BLaER1 (cell line): ENCODE measurements at regions not wholly inside any gene's neighbourhood (a gene's known extent, or its start where the extent isn't known, plus 50 kb on each side); places are given as distances from the start of the nearest gene placed in this dataset.

Experiments
- H3K27ac ChIP-seq: shearing (Covaris generic); formaldehyde crosslinking; 2 replicates; pipeline ENCODE4 v1.8.1; 2022
- H3K27me3 ChIP-seq: shearing (Covaris generic); formaldehyde crosslinking; 2 replicates; pipeline ENCODE4 v1.8.1; 2022
- H3K36me3 ChIP-seq: shearing (Covaris generic); formaldehyde crosslinking; 2 replicates; pipeline ENCODE4 v1.8.1; 2022
- H3K4me1 ChIP-seq: shearing (Covaris generic); formaldehyde crosslinking; 2 replicates; pipeline ENCODE4 v1.8.1; 2022
- H3K4me2 ChIP-seq: shearing (Covaris generic); formaldehyde crosslinking; 2 replicates; pipeline ENCODE4 v1.8.1; 2022
- H3K4me3 ChIP-seq: shearing (Covaris generic); formaldehyde crosslinking; 2 replicates; pipeline ENCODE4 v1.8.1; 2022
- H3K9ac ChIP-seq: shearing (Covaris generic); formaldehyde crosslinking; 2 replicates; pipeline ENCODE4 v1.8.1; 2022
- H3K9me3 ChIP-seq: shearing (Covaris generic); formaldehyde crosslinking; 2 replicates; pipeline ENCODE4 v1.8.1; 2022
- H4K20me1 ChIP-seq: shearing (Covaris generic); formaldehyde crosslinking; 2 replicates; pipeline ENCODE4 v1.8.1; 2022
- Cebpa-rat ChIP-seq: shearing (Covaris generic); IDR thresholded peaks from 2 replicates; pipeline ENCODE4 v1.8.1; 2022

GRCh38 chr17:63189082-63189481 is 223.0 kb downstream of the TANC2 start:
- H3K4me3 ChIP-seq: no peak overlapping the region
- H3K27me3 ChIP-seq: no peaks in the 10 kb centered on the region
- H3K9ac ChIP-seq: no peak overlapping the region
- H3K4me2 ChIP-seq: no peak overlapping the region
- no peaks in the 10 kb centered on the region for H3K36me3 ChIP-seq
- H4K20me1 ChIP-seq: no peaks in the 10 kb centered on the region
- H3K9me3 ChIP-seq: no peaks in the 10 kb centered on the region; the same call in 1 of the 2 replicates
- no peak for TF ChIP-seq Cebpa-rat
- no peak overlapping the region for H3K27ac ChIP-seq
- peaks cover 8% of the 10 kb centered on the region for H3K4me1 ChIP-seq

DNA sequence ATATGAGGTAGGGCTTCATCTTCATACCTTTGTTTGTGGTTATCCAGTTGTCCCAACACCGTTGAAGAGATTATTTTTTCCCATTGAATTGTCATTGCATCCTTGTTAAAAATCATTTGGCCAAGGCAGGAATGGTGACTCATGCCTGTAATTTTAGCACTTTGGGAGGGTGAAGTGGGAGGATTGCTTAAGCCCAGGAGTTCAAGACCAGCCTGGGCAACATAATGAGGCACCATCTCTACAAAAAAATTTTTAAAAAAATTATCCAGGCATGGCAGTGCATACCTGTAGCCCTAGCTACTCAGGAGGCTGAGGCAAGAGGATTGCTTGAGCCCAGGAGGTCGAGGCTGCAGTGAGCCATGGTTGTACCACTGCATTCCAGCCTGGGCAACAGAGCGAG is 223.9 kb downstream of the TANC2 start:
- no peak overlapping the region for H3K4me2 ChIP-seq
- peaks cover 8% of the 10 kb centered on the region for H3K4me1 ChIP-seq
- H3K4me3 ChIP-seq: no peak overlapping the region
- H3K27ac ChIP-seq: no peak overlapping the region
- H3K9me3 ChIP-seq: no peaks in the 10 kb centered on the region; the same call in 1 of the 2 replicates
- H3K36me3 ChIP-seq: no peaks in the 10 kb centered on the region
- no peaks in the 10 kb centered on the region for H4K20me1 ChIP-seq
- TF ChIP-seq Cebpa-rat: no peak
- no peak overlapping the region for H3K9ac ChIP-seq
- H3K27me3 ChIP-seq: no peaks in the 10 kb centered on the region

- Histone ChIP-seq H3K27me3 (no peaks in the 10 kb centered on the region), H3K9me3 (no peaks in the 10 kb centered on the region; the same call in 1 of the 2 replicates), H4K20me1 (no peaks in the 10 kb centered on the region), H3K27ac (no peak overlapping the region), H3K4me1 (peaks cover 8% of the 10 kb centered on the region), H3K36me3 (no peaks in the 10 kb centered on the region), H3K4me3 (no peak overlapping the region), H3K9ac (no peak overlapping the region), H3K4me2 (no peak overlapping the region)
- no peak for TF ChIP-seq Cebpa-rat
Observed at GRCh38 chr17:63190821-63191370, 224.9 kb downstream of the TANC2 start.

GRCh38 chr17:63191610-63192009 is 225.6 kb downstream of the TANC2 start:
- H3K4me1 ChIP-seq: peaks cover 8% of the 10 kb centered on the region
- H3K4me2 ChIP-seq: peak overlapping the region; percentile 38; the same call in 1 of the 2 replicates

DNA sequence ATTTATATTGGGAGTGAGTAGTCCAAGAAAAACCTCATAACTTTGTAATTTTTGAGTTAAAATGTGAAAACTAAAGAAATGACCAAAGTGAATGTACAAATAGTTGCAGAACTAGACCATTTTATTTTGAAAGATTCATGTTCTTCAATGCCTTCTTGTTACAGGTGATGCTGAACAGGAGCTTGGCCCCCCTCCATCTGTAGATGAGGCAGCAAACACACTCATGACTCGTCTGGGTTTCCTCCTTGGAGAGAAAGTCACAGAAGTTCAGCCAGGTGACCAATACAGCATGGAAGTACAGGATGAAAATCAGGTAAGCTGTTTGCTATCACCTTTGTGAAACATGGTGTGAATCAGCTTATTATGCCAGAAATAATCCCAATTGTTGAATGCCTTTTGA is 227.8 kb downstream of the TANC2 start:
- no peaks in the 10 kb centered on the region for H3K36me3 ChIP-seq
- no peak overlapping the region for H3K27ac ChIP-seq
- H3K9me3 ChIP-seq: no peaks in the 10 kb centered on the region; the same call in 1 of the 2 replicates
- no peak overlapping the region for H3K4me2 ChIP-seq
- no peaks in the 10 kb centered on the region for H4K20me1 ChIP-seq
- H3K4me1 ChIP-seq: peaks cover 8% of the 10 kb centered on the region
- TF ChIP-seq Cebpa-rat: no peak
- H3K4me3 ChIP-seq: no peak overlapping the region
- no peak overlapping the region for H3K9ac ChIP-seq
- H3K27me3 ChIP-seq: no peaks in the 10 kb centered on the region

More at GRCh38 chr17:63191610-63192009, 225.6 kb downstream of the TANC2 start:
- Histone ChIP-seq H3K27me3 (no peaks in the 10 kb centered on the region), H4K20me1 (no peaks in the 10 kb centered on the region), H3K4me3 (no peak overlapping the region), H3K27ac (no peak overlapping the region), H3K9ac (no peak overlapping the region), H3K36me3 (no peaks in the 10 kb centered on the region), H3K9me3 (no peaks in the 10 kb centered on the region; the same call in 1 of the 2 replicates)
- TF ChIP-seq Cebpa-rat: no peak

DNA sequence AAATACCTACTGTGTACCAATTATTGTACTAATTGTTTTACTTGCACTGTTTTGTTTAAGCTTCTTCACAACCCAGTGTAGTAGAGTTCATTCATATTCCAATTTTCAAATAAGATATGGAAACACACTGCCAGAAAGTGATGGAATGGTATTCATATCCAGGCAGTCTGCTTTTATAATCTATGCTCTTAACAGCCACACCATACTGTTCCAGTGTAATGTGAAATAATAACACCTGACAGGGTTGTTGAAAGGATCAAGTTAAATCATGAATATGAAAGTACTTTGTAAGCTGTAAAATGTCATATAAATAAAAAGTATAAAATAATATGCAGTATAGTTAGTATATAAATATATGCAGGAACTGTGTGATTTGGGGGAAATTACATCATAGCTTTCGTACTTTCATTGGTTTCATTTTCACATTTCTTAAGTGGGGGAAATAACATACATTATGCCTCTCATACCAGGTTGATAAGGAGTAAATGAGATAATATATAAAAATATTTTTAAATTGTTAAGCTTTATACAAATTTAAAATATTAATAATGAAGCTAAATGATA is 230.8 kb downstream of the TANC2 start:
- no peaks in the 10 kb centered on the region for H4K20me1 ChIP-seq
- no peak overlapping the region for H3K27ac ChIP-seq
- H3K4me2 ChIP-seq: no peak overlapping the region
- H3K27me3 ChIP-seq: no peaks in the 10 kb centered on the region
- no peak for TF ChIP-seq Cebpa-rat
- peaks cover 1% of the 10 kb centered on the region for H3K4me1 ChIP-seq
- H3K4me3 ChIP-seq: no peak overlapping the region
- no peak overlapping the region for H3K9ac ChIP-seq
- H3K36me3 ChIP-seq: no peaks in the 10 kb centered on the region
- H3K9me3 ChIP-seq: no peaks in the 10 kb centered on the region

GRCh38 chr17:63203652-63204051 is 237.6 kb downstream of the TANC2 start:
- no peak overlapping the region for H3K27ac ChIP-seq
- H3K9me3 ChIP-seq: peaks cover 26% of the 10 kb centered on the region
- TF ChIP-seq Cebpa-rat: no peak
- H3K4me3 ChIP-seq: no peak overlapping the region
- H3K9ac ChIP-seq: no peak overlapping the region
- no peaks in the 10 kb centered on the region for H3K27me3 ChIP-seq
- no peaks in the 10 kb centered on the region for H4K20me1 ChIP-seq
- 0 out of 2 replicates have a peak, but pooled peaks cover 5% of the 10 kb centered on the region for H3K36me3 ChIP-seq
- no peaks in the 10 kb centered on the region for H3K4me1 ChIP-seq
- H3K4me2 ChIP-seq: no peak overlapping the region

- H3K4me2 ChIP-seq: no peak overlapping the region
- H3K27me3 ChIP-seq: no peaks in the 10 kb centered on the region
- TF ChIP-seq Cebpa-rat: no peak
- H4K20me1 ChIP-seq: no peaks in the 10 kb centered on the region
- no peaks in the 10 kb centered on the region for H3K36me3 ChIP-seq
- no peak overlapping the region for H3K4me3 ChIP-seq
- H3K9ac ChIP-seq: no peak overlapping the region
- no peaks in the 10 kb centered on the region for H3K4me1 ChIP-seq
- no peak overlapping the region for H3K27ac ChIP-seq
- no peaks in the 10 kb centered on the region for H3K9me3 ChIP-seq
Observed at GRCh38 chr17:63221939-63222338, 224.2 kb downstream of the CYB561 start.

- H3K9me3 ChIP-seq: no peaks in the 10 kb centered on the region
- no peak overlapping the region for H3K4me3 ChIP-seq
- H3K4me1 ChIP-seq: no peaks in the 10 kb centered on the region
- H4K20me1 ChIP-seq: no peaks in the 10 kb centered on the region
- no peak overlapping the region for H3K4me2 ChIP-seq
- H3K27me3 ChIP-seq: no peaks in the 10 kb centered on the region
- TF ChIP-seq Cebpa-rat: no peak
- H3K27ac ChIP-seq: no peak overlapping the region
- H3K9ac ChIP-seq: no peak overlapping the region
- H3K36me3 ChIP-seq: no peaks in the 10 kb centered on the region
Observed at GRCh38 chr17:63222655-63223054, 223.5 kb downstream of the CYB561 start.

GRCh38 chr17:63223212-63223911 is 222.7 kb downstream of the CYB561 start:
- H3K27me3 ChIP-seq: no peaks in the 10 kb centered on the region
- no peaks in the 10 kb centered on the region for H3K9me3 ChIP-seq
- H3K4me1 ChIP-seq: no peaks in the 10 kb centered on the region
- no peak for TF ChIP-seq Cebpa-rat
- no peak overlapping the region for H3K4me2 ChIP-seq
- H4K20me1 ChIP-seq: no peaks in the 10 kb centered on the region
- H3K9ac ChIP-seq: no peak overlapping the region
- H3K4me3 ChIP-seq: no peak overlapping the region
- H3K36me3 ChIP-seq: no peaks in the 10 kb centered on the region
- no peak overlapping the region for H3K27ac ChIP-seq
